ENCODE measurements at regions not wholly inside any gene's neighbourhood (a gene's known extent, or its start where the extent isn't known, plus 50 kb on each side); places are given as distances from the start of the nearest gene placed in this dataset.

DNA sequence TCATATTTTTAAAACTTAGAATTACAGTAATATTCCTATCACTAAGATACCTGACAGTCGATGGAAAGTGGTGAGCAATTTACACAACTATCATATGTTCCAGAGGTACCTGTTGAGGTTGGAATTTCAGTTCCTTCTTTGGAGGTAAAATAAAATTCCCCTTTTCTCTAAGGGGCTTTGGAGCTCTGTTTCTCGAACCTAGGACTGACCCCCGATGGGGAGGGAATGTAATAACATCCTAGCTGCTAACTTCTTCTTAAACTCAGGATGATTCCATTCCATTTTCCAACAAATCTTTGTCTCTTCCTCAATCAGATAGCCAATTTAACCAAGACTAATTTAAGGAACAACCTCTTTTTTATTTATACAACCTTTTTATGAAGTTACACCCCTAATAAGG lies 1069.8 kb downstream of the NLGN4Y start:
- ChIA-PET CTCF (no interaction called here), POLR2A (no interaction called here)
- no peaks in the 10 kb centered on the region for H3K27me3 Mint-ChIP-seq (ENCODE audit: low read depth)
- no peak for DNase-seq
- ATAC-seq: no peak
- no peak overlapping the region for H3K27ac Mint-ChIP-seq
- no peaks in the 10 kb centered on the region for H3K4me1 Mint-ChIP-seq (ENCODE audit: low read depth)
- no peak overlapping the region for H3K4me3 Mint-ChIP-seq
- no peaks in the 10 kb centered on the region for H3K36me3 Mint-ChIP-seq (ENCODE audit: low read depth)
- no peaks in the 10 kb centered on the region for H3K9me3 Mint-ChIP-seq (ENCODE audit: insufficient read depth)

DNA sequence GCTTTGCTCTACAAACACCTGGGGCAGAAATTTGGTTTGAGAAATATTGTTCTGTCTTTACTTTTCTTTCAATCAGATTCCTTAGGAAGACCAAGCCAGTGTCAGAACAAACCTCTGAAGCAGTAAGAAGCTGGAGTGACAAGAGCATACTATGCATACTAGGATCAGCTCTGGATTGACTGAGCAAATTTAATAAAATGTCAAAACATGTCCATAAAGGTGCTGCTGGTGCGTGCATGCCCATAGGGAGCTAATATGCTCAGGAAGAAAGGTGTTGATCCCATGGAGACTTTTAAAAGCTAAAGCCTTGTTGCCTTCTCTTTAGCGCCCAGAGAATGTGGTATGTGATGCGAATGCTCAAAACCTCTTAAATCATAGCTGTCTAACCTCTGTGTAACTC lies 1076.2 kb downstream of the NLGN4Y start:
- H3K27me3 Mint-ChIP-seq (ENCODE audit: low read depth): no peaks in the 10 kb centered on the region
- H3K4me3 Mint-ChIP-seq: no peak overlapping the region
- no peaks in the 10 kb centered on the region for H3K4me1 Mint-ChIP-seq (ENCODE audit: low read depth)
- H3K36me3 Mint-ChIP-seq (ENCODE audit: low read depth): no peaks in the 10 kb centered on the region
- H3K27ac Mint-ChIP-seq: no peak overlapping the region
- ChIA-PET CTCF (no interaction called here), POLR2A (no interaction called here)
- ATAC-seq: no peak
- no peak for DNase-seq
- H3K9me3 Mint-ChIP-seq (ENCODE audit: insufficient read depth): no peaks in the 10 kb centered on the region

DNA sequence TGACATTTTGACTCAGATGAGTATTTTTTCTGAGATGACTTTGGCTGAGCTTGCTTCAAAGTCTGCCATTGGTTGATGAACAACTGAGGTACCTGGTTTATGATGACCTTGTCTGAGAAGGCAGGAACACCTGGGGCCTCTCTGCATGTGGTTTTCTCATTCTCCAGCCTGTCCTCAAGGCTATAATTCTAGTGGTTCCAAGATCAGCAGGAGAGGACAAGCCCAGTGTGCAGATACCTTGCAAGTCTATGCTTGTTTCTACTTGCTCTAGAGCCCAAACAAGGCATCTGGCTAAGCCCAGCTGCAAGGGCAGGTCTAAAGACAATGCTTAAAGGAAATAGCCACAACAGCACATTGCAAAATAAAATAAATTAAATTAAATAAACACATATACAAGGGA lies 1100.0 kb downstream of the NLGN4Y start:
- Mint-ChIP-seq H3K9me3 (ENCODE audit: insufficient read depth) (peaks cover 4% of the 10 kb centered on the region), H3K27ac (no peak overlapping the region), H3K4me1 (ENCODE audit: low read depth) (no peaks in the 10 kb centered on the region), H3K36me3 (ENCODE audit: low read depth) (no peaks in the 10 kb centered on the region), H3K27me3 (ENCODE audit: low read depth) (no peaks in the 10 kb centered on the region), H3K4me3 (no peak overlapping the region)
- DNase-seq (no peak), ATAC-seq (no peak)
- CTCF ChIA-PET: no interaction called here
- POLR2A ChIA-PET: no interaction called here

DNA sequence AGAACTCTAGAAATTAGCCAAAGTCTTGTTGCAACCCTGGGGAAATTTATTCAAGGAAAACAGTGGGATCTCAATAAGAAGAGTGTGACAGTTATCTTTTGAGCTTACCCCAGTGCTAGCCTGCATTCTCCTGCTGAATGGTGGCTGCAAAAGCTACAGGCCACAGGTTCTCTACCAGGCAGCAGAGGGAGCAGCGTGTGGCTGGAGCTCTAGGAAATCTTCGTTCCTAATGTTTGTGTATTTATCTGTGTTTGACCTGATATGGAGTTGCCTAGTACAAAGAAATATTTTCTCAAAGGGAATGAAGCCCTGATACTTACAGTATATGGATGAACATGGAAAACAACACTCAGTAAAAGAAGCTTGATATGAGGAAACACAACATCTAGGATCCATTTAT lies 1100.6 kb downstream of the NLGN4Y start:
- H3K9me3 Mint-ChIP-seq (ENCODE audit: insufficient read depth): peaks cover 4% of the 10 kb centered on the region
- no peak for ATAC-seq
- ChIA-PET CTCF (no interaction called here), POLR2A (no interaction called here)
- H3K4me3 Mint-ChIP-seq: no peak overlapping the region
- H3K27me3 Mint-ChIP-seq (ENCODE audit: low read depth): no peaks in the 10 kb centered on the region
- no peak overlapping the region for H3K27ac Mint-ChIP-seq
- no peaks in the 10 kb centered on the region for H3K36me3 Mint-ChIP-seq (ENCODE audit: low read depth)
- DNase-seq: no peak
- H3K4me1 Mint-ChIP-seq (ENCODE audit: low read depth): no peaks in the 10 kb centered on the region

DNA sequence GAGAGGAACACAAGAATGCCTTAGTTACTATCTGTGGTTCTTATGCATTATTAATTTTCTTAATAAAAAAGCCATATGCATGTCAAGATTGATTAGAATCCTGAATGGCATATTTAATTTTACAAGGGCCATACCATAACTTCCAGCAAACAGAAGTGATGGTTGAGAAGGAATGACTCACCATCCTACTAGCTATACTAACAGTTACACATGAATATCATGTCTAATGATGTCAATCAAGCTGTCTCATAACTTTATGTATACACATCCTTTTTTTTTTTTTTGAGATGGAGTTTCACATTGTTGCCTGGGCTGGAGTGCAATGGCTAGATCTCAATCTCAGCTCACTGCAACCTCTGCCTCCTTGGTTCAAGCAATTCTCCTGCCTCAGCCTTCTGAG lies 1123.9 kb downstream of the NLGN4Y start:
- no peak for ATAC-seq
- H3K9me3 Mint-ChIP-seq (ENCODE audit: insufficient read depth): no peaks in the 10 kb centered on the region

DNA sequence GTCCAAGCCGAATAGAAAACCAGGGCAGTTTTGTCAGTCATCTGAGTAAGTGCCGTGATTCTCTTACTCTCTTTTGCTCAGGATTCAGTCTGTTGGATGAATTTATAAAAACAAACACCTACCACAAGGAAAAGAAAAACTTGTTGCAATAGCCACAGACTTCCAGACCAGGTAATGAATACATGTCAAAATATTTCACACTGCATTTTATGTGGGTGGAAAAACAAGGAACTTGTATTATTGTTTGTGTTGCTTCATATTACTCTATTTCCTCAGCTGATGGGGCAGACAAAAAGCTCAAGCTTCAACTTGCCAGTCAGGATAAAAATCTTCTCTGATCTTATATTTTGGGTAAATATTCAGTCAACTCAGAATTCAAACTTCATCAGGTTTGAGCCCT lies 1125.7 kb downstream of the NLGN4Y start:
- Mint-ChIP-seq H3K36me3 (ENCODE audit: low read depth) (no peaks in the 10 kb centered on the region), H3K9me3 (ENCODE audit: insufficient read depth) (no peaks in the 10 kb centered on the region), H3K27me3 (ENCODE audit: low read depth) (no peaks in the 10 kb centered on the region), H3K27ac (no peak overlapping the region), H3K4me1 (ENCODE audit: low read depth) (no peaks in the 10 kb centered on the region), H3K4me3 (no peak overlapping the region)
- CTCF ChIA-PET: no interaction called here
- ATAC-seq (no peak), DNase-seq (no peak)
- POLR2A ChIA-PET: no interaction called here

More for the DNA sequence above, 1123.9 kb downstream of the NLGN4Y start:
- ChIA-PET CTCF (no interaction called here), POLR2A (no interaction called here)
- Mint-ChIP-seq H3K27ac (no peak overlapping the region), H3K4me3 (no peak overlapping the region), H3K36me3 (ENCODE audit: low read depth) (no peaks in the 10 kb centered on the region), H3K4me1 (ENCODE audit: low read depth) (no peaks in the 10 kb centered on the region), H3K27me3 (ENCODE audit: low read depth) (no peaks in the 10 kb centered on the region)
- no peak for DNase-seq

DNA sequence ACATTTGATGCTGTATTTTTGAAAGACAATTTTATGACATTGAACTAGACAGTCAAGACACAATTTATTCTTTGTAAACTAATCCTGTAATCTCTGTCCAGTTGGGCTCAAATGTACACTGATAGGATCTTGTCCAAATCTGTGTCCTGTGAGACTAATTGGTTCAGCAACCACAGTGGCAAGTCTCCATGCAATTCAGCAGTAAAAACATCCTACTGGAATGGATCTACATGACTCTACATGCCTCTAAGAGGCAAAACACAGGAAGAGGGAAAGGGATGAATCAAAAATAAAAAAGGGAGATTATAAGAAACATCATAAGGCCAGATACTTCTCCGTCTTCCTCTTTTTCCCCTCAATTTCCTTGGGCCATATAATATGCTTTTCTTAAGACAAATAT lies 1164.2 kb downstream of the NLGN4Y start:
- DNase-seq: no peak
- Mint-ChIP-seq H3K27ac (no peak overlapping the region), H3K9me3 (ENCODE audit: insufficient read depth) (no peaks in the 10 kb centered on the region), H3K36me3 (ENCODE audit: low read depth) (no peaks in the 10 kb centered on the region), H3K4me1 (ENCODE audit: low read depth) (no peaks in the 10 kb centered on the region), H3K27me3 (ENCODE audit: low read depth) (no peaks in the 10 kb centered on the region), H3K4me3 (no peak overlapping the region)
- ChIA-PET POLR2A (no interaction called here), CTCF (no interaction called here)
- ATAC-seq: no peak

DNA sequence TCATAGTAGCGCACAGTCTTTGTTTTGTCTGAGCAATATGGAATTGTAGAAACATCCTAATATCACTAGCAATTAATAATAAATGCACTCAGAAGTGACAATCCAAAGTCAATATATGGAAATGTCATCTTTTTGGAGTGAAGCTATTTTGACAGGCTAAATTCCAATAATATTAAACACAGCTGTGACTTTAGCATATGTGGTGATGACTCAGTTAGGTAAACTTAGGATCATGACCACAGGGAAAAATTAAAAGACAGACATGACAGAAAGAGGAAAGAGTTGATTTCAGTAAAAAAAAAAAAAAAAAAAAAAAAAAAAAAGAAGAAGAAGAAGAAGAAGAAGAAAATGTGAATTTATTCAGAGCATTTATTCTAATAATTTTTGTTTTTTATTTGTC lies 1165.7 kb downstream of the NLGN4Y start:
- Mint-ChIP-seq H3K4me3 (no peak overlapping the region), H3K4me1 (ENCODE audit: low read depth) (no peaks in the 10 kb centered on the region), H3K27me3 (ENCODE audit: low read depth) (no peaks in the 10 kb centered on the region), H3K36me3 (ENCODE audit: low read depth) (no peaks in the 10 kb centered on the region), H3K9me3 (ENCODE audit: insufficient read depth) (no peaks in the 10 kb centered on the region), H3K27ac (no peak overlapping the region)
- DNase-seq: no peak
- ChIA-PET CTCF (no interaction called here), POLR2A (no interaction called here)
- ATAC-seq: no peak

DNA sequence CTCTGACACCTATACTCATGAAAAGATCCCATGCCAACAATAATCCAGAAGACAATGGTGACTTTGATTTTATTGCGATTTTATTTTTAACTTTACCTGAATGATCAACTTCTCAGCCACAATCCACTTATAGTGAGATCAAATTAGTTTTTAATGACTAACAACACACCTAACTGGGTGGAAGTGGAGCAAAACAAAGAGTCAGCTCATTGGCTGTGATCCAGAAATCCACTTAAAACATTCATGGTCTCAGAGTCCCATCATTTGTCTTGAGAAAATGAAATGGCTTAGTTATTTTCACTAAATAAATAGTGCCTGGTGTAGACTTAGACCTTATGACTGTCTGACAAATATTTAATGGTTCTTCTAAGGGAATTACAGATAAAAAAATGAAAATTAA lies 1177.8 kb downstream of the NLGN4Y start:
- DNase-seq (no peak), ATAC-seq (no peak)
- no peak overlapping the region for H3K27ac Mint-ChIP-seq
- no peaks in the 10 kb centered on the region for H3K4me1 Mint-ChIP-seq (ENCODE audit: low read depth)
- H3K4me3 Mint-ChIP-seq: no peak overlapping the region
- no peaks in the 10 kb centered on the region for H3K36me3 Mint-ChIP-seq (ENCODE audit: low read depth)
- POLR2A ChIA-PET: no interaction called here
- CTCF ChIA-PET: no interaction called here
- H3K27me3 Mint-ChIP-seq (ENCODE audit: low read depth): no peaks in the 10 kb centered on the region
- H3K9me3 Mint-ChIP-seq (ENCODE audit: insufficient read depth): no peaks in the 10 kb centered on the region

DNA sequence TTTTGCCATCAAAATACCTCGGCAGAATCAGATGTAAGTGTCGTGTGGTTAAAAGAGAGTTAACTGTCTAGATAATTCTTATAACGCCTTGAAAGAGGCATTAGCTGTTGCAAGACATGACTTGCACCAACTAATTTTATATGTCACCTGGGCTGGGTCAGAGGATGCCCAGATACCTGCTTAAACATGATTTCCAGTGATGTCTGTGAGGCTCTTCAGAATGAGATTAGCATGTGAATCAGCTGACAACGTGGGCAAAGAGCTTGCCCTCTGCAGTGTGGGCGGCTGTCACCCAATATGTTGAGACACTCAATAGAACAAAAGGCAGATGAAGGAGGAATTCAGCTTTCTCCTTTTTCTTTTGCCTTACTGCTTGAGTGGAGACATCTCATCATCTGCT lies 1180.6 kb downstream of the NLGN4Y start:
- ATAC-seq: no peak
- no peaks in the 10 kb centered on the region for H3K9me3 Mint-ChIP-seq (ENCODE audit: insufficient read depth)
- H3K27ac Mint-ChIP-seq: no peak overlapping the region
- CTCF ChIA-PET: no interaction called here
- no peak for DNase-seq
- POLR2A ChIA-PET: no interaction called here
- no peaks in the 10 kb centered on the region for H3K36me3 Mint-ChIP-seq (ENCODE audit: low read depth)
- H3K27me3 Mint-ChIP-seq (ENCODE audit: low read depth): no peaks in the 10 kb centered on the region
- H3K4me1 Mint-ChIP-seq (ENCODE audit: low read depth): no peaks in the 10 kb centered on the region
- no peak overlapping the region for H3K4me3 Mint-ChIP-seq

DNA sequence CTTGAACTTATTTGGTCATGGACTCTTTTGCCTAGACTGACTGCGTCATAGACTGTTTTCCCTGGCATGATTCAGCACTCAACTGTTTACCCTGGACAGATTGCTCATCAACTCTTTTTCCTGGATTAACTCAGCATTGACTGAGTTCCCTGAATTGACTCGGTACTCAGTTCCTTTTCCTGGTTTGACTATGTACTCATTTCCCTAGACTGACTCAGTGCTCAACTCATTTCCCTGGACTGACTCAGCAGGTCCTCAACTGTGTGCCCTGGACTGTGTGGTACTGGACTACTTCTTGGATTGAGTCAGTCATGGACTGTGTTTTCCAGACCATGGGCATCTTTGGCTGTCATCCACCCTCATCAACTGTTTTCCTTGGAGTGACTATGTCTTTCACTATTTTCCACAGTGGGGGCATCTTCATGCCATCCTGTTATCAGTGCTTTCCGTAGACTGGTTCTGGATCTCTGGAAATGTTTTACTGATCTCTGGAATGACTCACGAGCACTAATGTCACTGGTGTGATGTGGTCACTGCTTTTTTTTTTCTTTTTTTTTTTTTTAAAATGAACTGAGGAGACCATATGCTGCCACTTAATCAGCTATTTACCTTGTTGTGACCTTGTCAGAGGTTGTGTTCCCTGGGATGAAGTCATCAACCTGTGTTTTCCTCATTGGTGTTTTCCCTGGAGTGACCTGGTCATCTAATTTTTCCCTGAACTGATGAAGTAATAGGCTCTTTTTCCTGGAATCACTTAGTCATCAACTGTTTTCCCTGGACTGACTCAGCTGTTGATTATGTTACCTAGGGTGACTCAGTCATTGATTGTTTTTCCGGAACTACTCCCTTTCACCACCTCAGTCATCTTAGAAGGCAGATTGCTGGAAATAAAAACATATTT lies 1225.5 kb downstream of the NLGN4Y start:
- Mint-ChIP-seq H3K27ac (no peak overlapping the region), H3K4me1 (ENCODE audit: low read depth) (no peaks in the 10 kb centered on the region), H3K9me3 (ENCODE audit: insufficient read depth) (no peaks in the 10 kb centered on the region), H3K4me3 (no peak overlapping the region), H3K36me3 (ENCODE audit: low read depth) (no peaks in the 10 kb centered on the region), H3K27me3 (ENCODE audit: low read depth) (no peaks in the 10 kb centered on the region)
- DNase-seq: no peak
- no peak for ATAC-seq
- CTCF ChIA-PET: no interaction called here
- POLR2A ChIA-PET: no interaction called here

DNA sequence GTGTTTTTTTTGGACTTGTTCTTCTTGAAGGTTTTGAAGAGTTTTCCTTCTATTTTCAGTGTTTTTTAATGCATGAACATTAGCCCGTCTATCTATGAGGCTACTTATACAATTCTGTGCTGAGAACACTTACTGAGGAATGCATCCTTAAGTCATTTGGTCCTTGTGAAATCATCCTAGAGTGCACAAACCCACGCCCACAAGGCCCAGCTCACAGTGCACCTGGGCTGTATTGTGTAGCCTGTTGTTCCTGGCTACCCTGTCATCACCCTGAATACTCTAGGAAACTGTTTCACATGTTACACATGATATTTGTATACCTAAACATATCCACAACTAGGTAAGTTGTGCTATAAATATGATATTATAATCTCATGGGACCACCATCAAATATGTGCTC lies 1226.7 kb downstream of the NLGN4Y start:
- Mint-ChIP-seq H3K4me1 (ENCODE audit: low read depth) (no peaks in the 10 kb centered on the region), H3K4me3 (no peak overlapping the region), H3K27ac (no peak overlapping the region), H3K27me3 (ENCODE audit: low read depth) (no peaks in the 10 kb centered on the region), H3K36me3 (ENCODE audit: low read depth) (no peaks in the 10 kb centered on the region), H3K9me3 (ENCODE audit: insufficient read depth) (no peaks in the 10 kb centered on the region)
- POLR2A ChIA-PET: no interaction called here
- CTCF ChIA-PET: no interaction called here
- DNase-seq: no peak
- no peak for ATAC-seq

DNA sequence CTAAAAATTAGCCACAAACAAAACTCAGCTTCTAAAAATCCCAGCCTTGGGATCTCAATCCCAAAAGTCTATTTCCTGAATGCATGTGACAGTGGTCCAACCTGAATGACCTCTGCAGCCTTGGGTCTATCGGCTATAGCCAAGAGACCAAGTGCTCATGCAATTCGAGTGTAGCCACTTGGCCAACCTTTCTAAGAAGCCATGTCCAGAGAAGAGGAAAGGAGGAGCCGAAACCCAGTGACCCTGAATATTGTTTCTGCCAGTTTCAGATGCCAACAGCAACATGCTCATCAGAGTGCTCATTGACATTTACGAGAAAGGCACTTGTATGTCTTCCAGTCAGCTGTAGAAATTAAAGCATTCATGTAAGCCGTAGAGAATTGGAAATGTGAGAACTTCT lies 1231.9 kb downstream of the NLGN4Y start:
- H3K27me3 Mint-ChIP-seq (ENCODE audit: low read depth): no peaks in the 10 kb centered on the region
- CTCF ChIA-PET: no interaction called here
- no peak for ATAC-seq
- no peaks in the 10 kb centered on the region for H3K4me1 Mint-ChIP-seq (ENCODE audit: low read depth)
- H3K4me3 Mint-ChIP-seq: no peak overlapping the region
- DNase-seq: no peak
- no peaks in the 10 kb centered on the region for H3K9me3 Mint-ChIP-seq (ENCODE audit: insufficient read depth)
- no peaks in the 10 kb centered on the region for H3K36me3 Mint-ChIP-seq (ENCODE audit: low read depth)
- no peak overlapping the region for H3K27ac Mint-ChIP-seq
- POLR2A ChIA-PET: no interaction called here
